Uterus (tissue), 2 donors: ENCODE measurements at regions not wholly inside any gene's neighbourhood (a gene's known extent, or its start where the extent isn't known, plus 50 kb on each side); places are given as distances from the start of the nearest gene placed in this dataset.

Source experiments
- POLR2A ChIP-seq, 2 donors: fragments of 450-650 bp; IDR thresholded peaks; one replicate each; pipeline ENCODE4 v1.6.1; 2016; ENCODE audit warnings: antibody characterized with exemption in 2 of 2, mild to moderate bottlenecking in 1 of 2, moderate library complexity in 1 of 2
- TF ChIP-seq, protein P1 (sequence below), 4 experiments: fragments of 200-600 bp in 2 of 4; fragments of 450-650 bp in 2 of 4; sonication (generic) in 2 of 4; IDR thresholded peaks; one replicate each; pipeline ENCODE4 v1.5.1; 2016 to 2019; ENCODE audit warnings: antibody characterized with exemption in 4 of 4, mild to moderate bottlenecking in 2 of 4, moderate library complexity in 1 of 4

DNA sequence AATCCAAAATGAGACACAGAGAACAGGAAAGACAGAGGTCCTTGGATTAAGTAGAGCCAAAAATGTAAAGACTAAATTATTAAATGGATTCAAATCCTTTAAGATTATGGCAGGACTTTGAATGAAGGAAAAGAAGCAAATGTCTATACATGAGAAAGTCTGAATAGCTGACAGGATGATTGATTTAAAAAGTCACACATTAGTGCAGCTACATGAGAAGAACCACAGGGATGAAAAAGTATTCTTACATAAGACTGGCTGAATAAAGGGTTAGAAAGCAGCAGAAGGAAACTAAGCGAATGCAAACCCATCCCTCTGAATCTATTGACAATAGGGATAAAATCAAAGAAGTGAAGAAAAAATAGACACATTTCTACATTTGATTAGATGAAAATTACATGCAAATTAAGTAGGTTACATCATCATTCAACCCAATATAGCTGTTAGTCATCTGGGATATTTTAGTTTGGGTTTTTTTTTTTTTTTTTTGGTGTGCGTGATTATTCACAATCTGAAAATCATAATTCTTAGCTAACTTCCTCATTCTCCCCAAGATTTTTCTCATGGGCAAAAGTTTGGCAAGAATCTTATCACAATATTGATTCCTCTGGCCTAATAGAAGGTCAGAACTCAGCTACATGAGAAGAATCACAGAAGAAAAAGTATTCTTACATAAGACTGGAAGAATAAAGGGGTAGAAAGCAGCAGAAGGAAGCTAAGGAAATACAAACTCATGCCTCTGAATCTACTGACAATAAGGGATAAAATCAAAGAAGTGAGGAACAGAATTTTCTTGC, 845.4 kb downstream of the HACE1 start:
- TF ChIP-seq, protein P1, sequence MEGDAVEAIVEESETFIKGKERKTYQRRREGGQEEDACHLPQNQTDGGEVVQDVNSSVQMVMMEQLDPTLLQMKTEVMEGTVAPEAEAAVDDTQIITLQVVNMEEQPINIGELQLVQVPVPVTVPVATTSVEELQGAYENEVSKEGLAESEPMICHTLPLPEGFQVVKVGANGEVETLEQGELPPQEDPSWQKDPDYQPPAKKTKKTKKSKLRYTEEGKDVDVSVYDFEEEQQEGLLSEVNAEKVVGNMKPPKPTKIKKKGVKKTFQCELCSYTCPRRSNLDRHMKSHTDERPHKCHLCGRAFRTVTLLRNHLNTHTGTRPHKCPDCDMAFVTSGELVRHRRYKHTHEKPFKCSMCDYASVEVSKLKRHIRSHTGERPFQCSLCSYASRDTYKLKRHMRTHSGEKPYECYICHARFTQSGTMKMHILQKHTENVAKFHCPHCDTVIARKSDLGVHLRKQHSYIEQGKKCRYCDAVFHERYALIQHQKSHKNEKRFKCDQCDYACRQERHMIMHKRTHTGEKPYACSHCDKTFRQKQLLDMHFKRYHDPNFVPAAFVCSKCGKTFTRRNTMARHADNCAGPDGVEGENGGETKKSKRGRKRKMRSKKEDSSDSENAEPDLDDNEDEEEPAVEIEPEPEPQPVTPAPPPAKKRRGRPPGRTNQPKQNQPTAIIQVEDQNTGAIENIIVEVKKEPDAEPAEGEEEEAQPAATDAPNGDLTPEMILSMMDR (IDR thresholded peaks at IDR 0.05) = no peak
- no peak for TF ChIP-seq POLR2A (IDR thresholded peaks at IDR 0.05)
